HEK293 (cell line): ENCODE measurements at regions not wholly inside any gene's neighbourhood (a gene's known extent, or its start where the extent isn't known, plus 50 kb on each side); places are given as distances from the start of the nearest gene placed in this dataset.

ENCODE experiments used
- CTCF ChIA-PET: fragments of 350-600 bp; formaldehyde crosslinking; extraction: SDS; loops from one replicate; lab custom pipeline; 2021; ENCODE audit warnings: antibody characterized with exemption; lab: Yijun Ruan, JAX
- POLR2A ChIA-PET: fragments of 300-600 bp; formaldehyde crosslinking; extraction: SDS; loops from one replicate; lab custom pipeline; 2020; ENCODE audit warnings: antibody characterized with exemption, inconsistent platforms; lab: Yijun Ruan, JAX
- H3K27ac ChIP-seq: fragments of 200-500 bp; sonication (Bioruptor generic); 2 replicates; pipeline ENCODE4 v1.5.1; 2014; ENCODE audit warnings: low read depth, low read length, control low read depth, inconsistent platforms; ENCODE audit errors: extremely low read depth
- H3K36me3 ChIP-seq, 2 experiments: fragments of 200-500 bp in 1 of 2; sonication (Bioruptor generic) in 1 of 2; 1 replicate in 1 of 2; 2 replicates in 1 of 2; pipeline ENCODE4 v1.5.1; 2014 to 2017; ENCODE audit warnings: inconsistent platforms in 2 of 2, low read length in 2 of 2; ENCODE audit not compliant: control insufficient read depth in 2 of 2, insufficient read depth in 1 of 2
- H3K4me1 ChIP-seq: fragments of 200-500 bp; sonication (Bioruptor generic); 2 replicates; pipeline ENCODE4 v1.5.1; 2014; ENCODE audit warnings: mild to moderate bottlenecking, low read length, inconsistent platforms; ENCODE audit not compliant: control insufficient read depth, insufficient read depth
- H3K4me3 ChIP-seq: 2 replicates; pipeline ENCODE4 v1.5.1; 2011; ENCODE audit warnings: low read depth, mild to moderate bottlenecking, control low read depth, low read length, moderate library complexity
- H3K9me3 ChIP-seq: fragments of 200-500 bp; sonication (Bioruptor generic); 2 replicates; pipeline ENCODE4 v1.5.1; 2014; ENCODE audit warnings: low read depth, low read length, inconsistent platforms; ENCODE audit not compliant: control insufficient read depth, insufficient read depth
- BCL6B ChIP-seq: fragments of 450-650 bp; formaldehyde crosslinking; IDR thresholded peaks from 2 replicates; pipeline ENCODE4 v1.5.1; 2017; ENCODE audit warnings: missing biosample characterization, missing genetic modification characterization
- GLI4 ChIP-seq: fragments of 450-650 bp; formaldehyde crosslinking; IDR thresholded peaks from 2 replicates; pipeline ENCODE4 v1.5.1; 2016; ENCODE audit warnings: missing biosample characterization, missing genetic modification characterization
- HOXC10 ChIP-seq: sonication (generic); formaldehyde crosslinking; IDR thresholded peaks from 2 replicates; pipeline ENCODE4 v1.8.1; 2023; ENCODE audit warnings: mild to moderate bottlenecking, missing genetic modification reagents
- MYNN ChIP-seq: fragments of 450-650 bp; formaldehyde crosslinking; IDR thresholded peaks from 2 replicates; pipeline ENCODE4 v1.5.1; 2016; ENCODE audit warnings: missing biosample characterization, missing genetic modification characterization, borderline replicate concordance
- REST ChIP-seq: fragments of 450-650 bp; formaldehyde crosslinking; IDR thresholded peaks from 2 replicates; pipeline ENCODE4 v1.5.1; 2016; ENCODE audit warnings: missing biosample characterization, missing genetic modification characterization
- SCRT1 ChIP-seq: fragments of 450-650 bp; formaldehyde crosslinking; IDR thresholded peaks from 2 replicates; pipeline ENCODE4 v1.5.1; 2016; ENCODE audit warnings: missing biosample characterization, missing genetic modification characterization, borderline replicate concordance
- ZBTB10 ChIP-seq: fragments of 450-650 bp; formaldehyde crosslinking; IDR thresholded peaks from 2 replicates; pipeline ENCODE4 v1.5.1; 2016; ENCODE audit warnings: missing biosample characterization, missing genetic modification characterization
- ZBTB44 ChIP-seq: fragments of 450-650 bp; IDR thresholded peaks from 2 replicates; pipeline ENCODE4 v1.5.1; 2018; ENCODE audit warnings: missing biosample characterization, mild to moderate bottlenecking, missing genetic modification characterization
- ZEB2 ChIP-seq: fragments of 450-650 bp; formaldehyde crosslinking; IDR thresholded peaks from 2 replicates; pipeline ENCODE4 v1.5.1; 2016; ENCODE audit warnings: missing biosample characterization, missing genetic modification characterization
- ZNF121 ChIP-seq: fragments of 450-650 bp; formaldehyde crosslinking; IDR thresholded peaks from 2 replicates; pipeline ENCODE4 v1.5.1; 2016; ENCODE audit warnings: missing biosample characterization, missing genetic modification characterization
- ZNF175 ChIP-seq: fragments of 450-650 bp; formaldehyde crosslinking; IDR thresholded peaks from 2 replicates; pipeline ENCODE4 v1.5.1; 2016; ENCODE audit warnings: missing biosample characterization, missing genetic modification characterization
- ZNF248 ChIP-seq: fragments of 450-650 bp; formaldehyde crosslinking; IDR thresholded peaks from 2 replicates; pipeline ENCODE4 v1.5.1; 2017; ENCODE audit warnings: missing biosample characterization, missing genetic modification characterization
- ZNF280D ChIP-seq: fragments of 450-650 bp; formaldehyde crosslinking; IDR thresholded peaks from 2 replicates; pipeline ENCODE4 v1.5.1; 2016; ENCODE audit warnings: missing biosample characterization, missing genetic modification characterization
- ZNF366 ChIP-seq: fragments of 450-650 bp; formaldehyde crosslinking; conservative IDR thresholded peaks from 2 replicates; pipeline ENCODE4 v1.5.1; 2016; ENCODE audit warnings: missing biosample characterization, missing genetic modification characterization
- ZNF530 ChIP-seq: fragments of 450-650 bp; formaldehyde crosslinking; IDR thresholded peaks from 2 replicates; pipeline ENCODE4 v1.5.1; 2016; ENCODE audit warnings: low read depth, missing biosample characterization, missing genetic modification characterization
- ZNF558 ChIP-seq: fragments of 450-650 bp; formaldehyde crosslinking; IDR thresholded peaks from 2 replicates; pipeline ENCODE4 v1.5.1; 2016; ENCODE audit warnings: missing biosample characterization, missing genetic modification characterization
- ZNF561 ChIP-seq: fragments of 450-650 bp; IDR thresholded peaks from 2 replicates; pipeline ENCODE4 v1.5.1; 2018; ENCODE audit warnings: missing biosample characterization, missing genetic modification characterization, borderline replicate concordance
- ZNF629 ChIP-seq: fragments of 450-650 bp; formaldehyde crosslinking; IDR thresholded peaks from 2 replicates; pipeline ENCODE4 v1.5.1; 2017; ENCODE audit warnings: missing biosample characterization, missing genetic modification characterization
- ZNF792 ChIP-seq: fragments of 450-650 bp; formaldehyde crosslinking; IDR thresholded peaks from 2 replicates; pipeline ENCODE4 v1.5.1; 2016; ENCODE audit warnings: missing biosample characterization, missing genetic modification characterization

- H3K27ac ChIP-seq: no peak overlapping the region
- H3K4me3 ChIP-seq: no peak overlapping the region
- no peak for TF ChIP-seq ZNF248 (tag by site-specific recombination)
- TF ChIP-seq ZNF558: no peak
- TF ChIP-seq MYNN (tag by site-specific recombination): no peak
- TF ChIP-seq ZEB2 (tag by site-specific recombination): no peak
- no peak for TF ChIP-seq ZNF121 (tag by site-specific recombination)
- no peak for TF ChIP-seq ZNF530
- TF ChIP-seq ZNF629 (tag by site-specific recombination): no peak
- TF ChIP-seq HOXC10 (CRISPR knock-in tag): no peak
- CTCF ChIA-PET: interaction anchor here (0.6 kb wide), 1 partner anchor 25 kb away, joined by 3 read pairs; no protein-coding TSS in a partner anchor
- no peaks in the 10 kb centered on the region for H3K9me3 ChIP-seq
- H3K4me1 ChIP-seq: no peaks in the 10 kb centered on the region
- POLR2A ChIA-PET: no interaction called here
- H3K36me3 ChIP-seq: no peaks in the 10 kb centered on the region
Observed at GRCh38 chr1:57672346-57673140, 248.7 kb upstream of the DAB1 start.

- Histone ChIP-seq H3K36me3 (no peaks in the 10 kb centered on the region), H3K4me1 (no peaks in the 10 kb centered on the region), H3K27ac (no peak overlapping the region), H3K4me3 (no peak overlapping the region), H3K9me3 (no peaks in the 10 kb centered on the region)
- no peak for TF ChIP-seq SCRT1 (tag by site-specific recombination)
- peak; percentile 76 for TF ChIP-seq REST (tag by site-specific recombination)
- POLR2A ChIA-PET: no interaction called here
- CTCF ChIA-PET: no interaction called here
Observed at GRCh38 chr1:57671750-57672149, 247.9 kb upstream of the DAB1 start.

GRCh38 chr1:57659804-57660203, 235.9 kb upstream of the DAB1 start:
- no peaks in the 10 kb centered on the region for H3K9me3 ChIP-seq
- no peak overlapping the region for H3K27ac ChIP-seq
- no peaks in the 10 kb centered on the region for H3K4me1 ChIP-seq
- no peak overlapping the region for H3K4me3 ChIP-seq
- ChIA-PET POLR2A (no interaction called here), CTCF (no interaction called here)
- H3K36me3 ChIP-seq: no peaks in the 10 kb centered on the region
- TF ChIP-seq ZNF175 (no peak), GLI4 (tag by site-specific recombination) (no peak), ZNF792 (tag by site-specific recombination) (no peak), ZNF629 (tag by site-specific recombination) (peak; percentile 68), ZNF366 (tag by site-specific recombination) (no peak), ZNF280D (no peak), ZBTB10 (tag by site-specific recombination) (no peak), ZBTB44 (tag by site-specific recombination) (no peak), ZNF561 (tag by site-specific recombination) (no peak), BCL6B (tag by site-specific recombination) (no peak)
